Body of pancreas (tissue), 4 donors: ENCODE measurements at regions not wholly inside any gene's neighbourhood (a gene's known extent, or its start where the extent isn't known, plus 50 kb on each side); places are given as distances from the start of the nearest gene placed in this dataset.

ENCODE experiments used
- POLR2A ChIP-seq, 3 donors: fragments of 450-650 bp; IDR thresholded peaks; one replicate each; pipeline ENCODE4 v1.6.1; 2016; ENCODE audit warnings: antibody characterized with exemption in 3 of 3, mild to moderate bottlenecking in 2 of 3
- TF ChIP-seq, protein P1 (sequence below), 7 experiments: fragments of 450-650 bp in 4 of 7; fragments of 200-600 bp in 3 of 7; sonication (generic) in 3 of 7; IDR thresholded peaks; one replicate each; pipeline ENCODE4 v1.5.1; 2016 to 2019; ENCODE audit warnings: antibody characterized with exemption in 7 of 7

DNA sequence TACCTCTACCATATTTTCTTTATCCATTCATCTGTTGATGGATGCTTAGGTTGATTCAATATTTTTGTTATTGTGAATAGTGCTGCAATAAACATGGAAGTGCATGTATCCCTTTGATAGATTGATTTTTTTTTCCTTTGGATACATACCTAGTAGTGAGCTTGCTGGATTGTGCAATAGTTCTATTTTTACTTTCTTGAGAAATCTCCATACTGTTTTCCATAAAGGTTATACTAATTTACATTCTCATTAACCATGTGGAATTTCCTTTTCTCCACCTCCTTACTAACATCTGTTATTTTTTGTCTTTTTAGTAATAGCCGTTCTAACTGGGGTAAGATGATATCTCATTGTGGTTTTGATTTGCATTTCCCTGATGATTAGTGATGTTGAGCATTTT is 124.6 kb upstream of the TOX3 start:
- TF ChIP-seq, protein P1, sequence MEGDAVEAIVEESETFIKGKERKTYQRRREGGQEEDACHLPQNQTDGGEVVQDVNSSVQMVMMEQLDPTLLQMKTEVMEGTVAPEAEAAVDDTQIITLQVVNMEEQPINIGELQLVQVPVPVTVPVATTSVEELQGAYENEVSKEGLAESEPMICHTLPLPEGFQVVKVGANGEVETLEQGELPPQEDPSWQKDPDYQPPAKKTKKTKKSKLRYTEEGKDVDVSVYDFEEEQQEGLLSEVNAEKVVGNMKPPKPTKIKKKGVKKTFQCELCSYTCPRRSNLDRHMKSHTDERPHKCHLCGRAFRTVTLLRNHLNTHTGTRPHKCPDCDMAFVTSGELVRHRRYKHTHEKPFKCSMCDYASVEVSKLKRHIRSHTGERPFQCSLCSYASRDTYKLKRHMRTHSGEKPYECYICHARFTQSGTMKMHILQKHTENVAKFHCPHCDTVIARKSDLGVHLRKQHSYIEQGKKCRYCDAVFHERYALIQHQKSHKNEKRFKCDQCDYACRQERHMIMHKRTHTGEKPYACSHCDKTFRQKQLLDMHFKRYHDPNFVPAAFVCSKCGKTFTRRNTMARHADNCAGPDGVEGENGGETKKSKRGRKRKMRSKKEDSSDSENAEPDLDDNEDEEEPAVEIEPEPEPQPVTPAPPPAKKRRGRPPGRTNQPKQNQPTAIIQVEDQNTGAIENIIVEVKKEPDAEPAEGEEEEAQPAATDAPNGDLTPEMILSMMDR (IDR thresholded peaks at IDR 0.05) = no peak
- TF ChIP-seq POLR2A (IDR thresholded peaks at IDR 0.05) = no peak
